AG09319 (cell line): ENCODE measurements at regions not wholly inside any gene's neighbourhood (a gene's known extent, or its start where the extent isn't known, plus 50 kb on each side); places are given as distances from the start of the nearest gene placed in this dataset.

Source experiments
- DNase-seq: peaks from one replicate; pipeline ENCODE4 v3.0.0-alpha.2; 2010; ENCODE audit warnings: low read depth; ENCODE audit errors: extremely low read depth
- CTCF ChIP-seq: IDR thresholded peaks from 2 replicates; pipeline ENCODE4 v1.5.1; 2011; ENCODE audit warnings: low read depth, mild to moderate bottlenecking, inconsistent platforms, low read length, moderate library complexity

GRCh38 chr6:141501616-141502015 lies 631.1 kb upstream of the GJE1 start:
- DNase-seq = no peak
- TF ChIP-seq CTCF = no peak

GRCh38 chr6:141498977-141499376 lies 633.7 kb upstream of the GJE1 start:
- no peak for DNase-seq
- TF ChIP-seq CTCF = no peak

GRCh38 chr6:141492521-141493284 lies 640.0 kb upstream of the GJE1 start:
- DNase-seq = no peak

DNA sequence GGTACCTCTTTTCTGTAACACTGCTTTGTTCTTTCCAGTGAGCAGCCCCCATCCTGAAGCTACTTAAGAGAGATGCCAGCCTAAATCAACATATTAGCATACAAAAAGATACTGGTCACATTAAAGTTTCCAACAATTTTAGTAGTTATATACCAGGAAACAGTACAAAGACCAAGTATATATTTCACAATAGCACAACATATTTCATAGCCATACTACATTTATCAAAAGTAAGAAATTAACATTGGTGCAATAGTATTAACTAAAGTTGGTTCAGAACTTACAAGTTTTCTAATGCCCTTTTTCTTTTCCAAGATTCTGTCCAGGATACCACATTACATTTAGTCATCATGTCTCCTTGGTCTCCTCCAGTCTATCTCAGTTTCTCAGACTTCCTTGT lies 641.0 kb upstream of the GJE1 start:
- TF ChIP-seq CTCF = no peak
- no peak for DNase-seq

More at GRCh38 chr6:141492521-141493284, 640.0 kb upstream of the GJE1 start:
- no peak for TF ChIP-seq CTCF

DNA sequence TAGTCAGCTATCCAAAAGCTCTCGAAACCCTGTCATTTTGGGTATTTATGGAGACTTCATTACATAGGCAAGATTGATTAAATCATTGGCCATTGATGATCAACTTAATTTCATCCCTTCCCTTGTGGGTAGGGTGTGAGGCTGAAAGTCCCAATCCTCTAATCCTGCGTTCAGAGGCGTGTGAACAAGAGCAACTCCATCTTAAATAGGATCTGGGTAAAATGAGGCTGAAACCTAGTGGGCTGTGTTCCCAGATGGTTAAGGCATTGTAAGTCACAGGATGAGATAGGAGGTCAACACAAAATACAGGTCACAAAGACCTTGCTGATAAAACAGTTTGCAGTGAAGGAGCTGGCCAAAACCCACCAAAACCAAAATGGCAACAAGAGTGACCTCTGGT lies 641.7 kb upstream of the GJE1 start:
- no peak for TF ChIP-seq CTCF
- DNase-seq = no peak

DNA sequence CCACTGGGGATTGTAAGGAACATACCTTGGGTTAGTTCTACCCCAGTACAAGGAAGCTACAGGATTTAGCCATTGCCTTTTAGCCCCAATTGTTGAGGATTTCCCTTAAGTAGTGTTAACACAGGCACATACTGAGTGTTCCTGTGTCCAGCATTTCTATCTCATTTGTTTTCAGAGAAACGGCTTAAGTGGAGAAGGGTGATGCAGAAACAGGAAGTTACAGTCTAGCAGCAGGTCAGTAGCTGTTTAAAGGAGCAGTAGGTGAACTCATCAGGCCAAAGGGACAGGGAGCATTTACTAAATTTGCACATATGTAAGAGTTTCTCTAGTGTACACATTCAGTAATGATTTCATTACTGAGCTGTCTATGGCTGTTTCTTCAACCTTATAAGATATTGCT lies 644.2 kb upstream of the GJE1 start:
- DNase-seq = no peak
- TF ChIP-seq CTCF = no peak

DNA sequence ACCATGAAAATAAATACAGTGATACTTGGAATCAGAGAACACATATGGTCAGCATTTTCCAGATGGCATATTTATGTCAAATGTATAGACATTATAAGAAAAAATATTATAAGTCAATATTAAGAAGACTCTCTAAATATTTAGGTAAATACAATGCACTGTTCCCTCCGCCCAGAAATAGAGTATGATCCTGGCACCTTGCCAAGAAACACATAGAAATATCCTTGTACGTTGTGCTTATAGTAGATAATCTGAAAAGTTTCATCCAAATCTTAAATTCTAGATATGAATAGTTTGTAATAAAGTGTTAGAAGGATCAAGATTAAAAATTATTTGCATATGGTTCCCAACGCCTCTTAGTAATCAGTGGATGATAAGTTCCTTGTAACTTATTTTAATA lies 645.8 kb upstream of the GJE1 start:
- TF ChIP-seq CTCF = no peak
- no peak for DNase-seq
